Calu3 (cell line): ENCODE measurements at regions not wholly inside any gene's neighbourhood (a gene's known extent, or its start where the extent isn't known, plus 50 kb on each side); places are given as distances from the start of the nearest gene placed in this dataset.

Source experiments
- BruUV-seq: library from RNA; stranded (reverse); fragments of 400-500 nt; replicated peaks from 2 replicates; lab custom pipeline; 2021; lab: Mats Ljungman, UMichigan
- CTCF ChIA-PET: fragments of 300-600 bp; sonication (Branson Sonifier 250); formaldehyde crosslinking; loops from one replicate; lab custom pipeline; 2022; ENCODE audit warnings: antibody characterized with exemption; lab: Charles Lee
- DNase-seq: peaks from one replicate; pipeline ENCODE4 v3.0.0; 2022
- H3K27ac Mint-ChIP-seq: one replicate; pipeline ENCODE4 v1.8.0; 2022; ENCODE audit warnings: mixed read lengths; ENCODE audit not compliant: unreplicated experiment
- H3K27me3 Mint-ChIP-seq: one replicate; pipeline ENCODE4 v1.8.0; 2022; ENCODE audit warnings: mixed read lengths; ENCODE audit not compliant: unreplicated experiment
- H3K36me3 Mint-ChIP-seq: one replicate; pipeline ENCODE4 v1.8.0; 2022; ENCODE audit warnings: mild to moderate bottlenecking, moderate library complexity, mixed read lengths; ENCODE audit not compliant: insufficient read depth, unreplicated experiment
- H3K4me1 Mint-ChIP-seq: one replicate; pipeline ENCODE4 v1.8.0; 2022; ENCODE audit warnings: mild to moderate bottlenecking, low read depth, mixed read lengths; ENCODE audit not compliant: unreplicated experiment
- H3K4me3 Mint-ChIP-seq: one replicate; pipeline ENCODE4 v1.8.0; 2022; ENCODE audit warnings: mild to moderate bottlenecking, low read depth, moderate library complexity, mixed read lengths; ENCODE audit not compliant: unreplicated experiment
- H3K9me3 Mint-ChIP-seq: one replicate; pipeline ENCODE4 v1.8.0; 2022; ENCODE audit warnings: low read depth, mixed read lengths; ENCODE audit not compliant: unreplicated experiment
- intact Hi-C: fragments of 100-400 bp; cut with micrococcal nuclease; formaldehyde crosslinking; loops from one replicate; pipeline ENCODE4 v1.10.0; 2022; ENCODE audit not compliant: unreplicated experiment
- TF ChIP-seq, protein P1 (sequence below): fragments of 200-600 bp; IDR thresholded peaks from one replicate; pipeline ENCODE4 v1.8.0; 2022; ENCODE audit warnings: antibody characterized with exemption; ENCODE audit not compliant: unreplicated experiment

DNA sequence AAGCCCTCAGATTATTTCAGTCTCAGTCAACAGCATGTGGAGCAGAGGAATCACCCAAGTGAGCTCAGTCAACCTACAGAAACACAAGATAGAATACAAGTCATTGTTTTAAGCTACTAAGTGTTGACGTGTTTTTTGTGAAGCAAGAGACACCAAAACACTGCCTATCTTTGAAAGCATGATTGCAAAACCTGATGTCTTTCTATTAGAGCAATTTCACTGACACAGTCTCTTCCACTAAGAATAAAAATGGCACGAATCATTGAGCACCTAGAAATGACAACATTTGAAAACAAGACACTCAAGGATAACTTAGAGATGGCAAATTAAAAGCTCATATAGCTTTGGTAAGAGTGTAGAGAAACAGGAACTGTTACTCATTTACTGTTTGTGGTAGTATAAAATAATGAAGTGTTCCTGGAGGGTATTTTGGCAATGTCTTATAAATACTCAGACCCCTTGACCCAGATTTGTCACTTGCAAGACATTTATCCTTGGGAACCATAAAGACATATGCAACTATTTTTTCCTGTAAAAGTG, 407.1 kb upstream of the XYLT1 start:
- intact Hi-C loops: no loop called here
- Mint-ChIP-seq H3K4me3 (no peak overlapping the region), H3K4me1 (no peaks in the 10 kb centered on the region), H3K27ac (no peak overlapping the region), H3K27me3 (no peaks in the 10 kb centered on the region), H3K9me3 (peaks cover 33% of the 10 kb centered on the region), H3K36me3 (no peaks in the 10 kb centered on the region)
- TF ChIP-seq, protein P1, sequence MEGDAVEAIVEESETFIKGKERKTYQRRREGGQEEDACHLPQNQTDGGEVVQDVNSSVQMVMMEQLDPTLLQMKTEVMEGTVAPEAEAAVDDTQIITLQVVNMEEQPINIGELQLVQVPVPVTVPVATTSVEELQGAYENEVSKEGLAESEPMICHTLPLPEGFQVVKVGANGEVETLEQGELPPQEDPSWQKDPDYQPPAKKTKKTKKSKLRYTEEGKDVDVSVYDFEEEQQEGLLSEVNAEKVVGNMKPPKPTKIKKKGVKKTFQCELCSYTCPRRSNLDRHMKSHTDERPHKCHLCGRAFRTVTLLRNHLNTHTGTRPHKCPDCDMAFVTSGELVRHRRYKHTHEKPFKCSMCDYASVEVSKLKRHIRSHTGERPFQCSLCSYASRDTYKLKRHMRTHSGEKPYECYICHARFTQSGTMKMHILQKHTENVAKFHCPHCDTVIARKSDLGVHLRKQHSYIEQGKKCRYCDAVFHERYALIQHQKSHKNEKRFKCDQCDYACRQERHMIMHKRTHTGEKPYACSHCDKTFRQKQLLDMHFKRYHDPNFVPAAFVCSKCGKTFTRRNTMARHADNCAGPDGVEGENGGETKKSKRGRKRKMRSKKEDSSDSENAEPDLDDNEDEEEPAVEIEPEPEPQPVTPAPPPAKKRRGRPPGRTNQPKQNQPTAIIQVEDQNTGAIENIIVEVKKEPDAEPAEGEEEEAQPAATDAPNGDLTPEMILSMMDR: no peak
- no peak for DNase-seq
- CTCF ChIA-PET: no interaction called here
- no TSS peak for BruUV-seq

DNA sequence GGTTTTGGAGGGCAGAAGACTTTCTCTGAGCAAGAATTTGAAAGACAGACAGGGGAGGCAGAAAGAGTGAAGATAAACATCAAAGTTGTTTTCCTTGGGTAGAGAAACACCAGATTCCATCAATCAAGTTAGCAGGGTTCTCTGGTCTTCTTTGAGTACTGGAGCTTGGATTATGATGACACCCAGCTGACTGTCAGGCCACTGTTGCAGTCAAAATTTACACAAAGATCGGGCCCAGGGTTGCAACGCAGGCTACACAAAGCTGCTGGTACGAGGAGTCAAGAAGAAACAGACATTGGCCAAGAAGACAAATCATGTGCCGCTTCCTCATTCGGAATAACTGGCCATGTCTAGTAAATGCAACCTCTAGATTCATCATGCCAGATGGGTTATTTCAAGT, 396.2 kb upstream of the XYLT1 start:
- H3K4me1 Mint-ChIP-seq: no peaks in the 10 kb centered on the region
- CTCF ChIA-PET: no interaction called here
- H3K4me3 Mint-ChIP-seq: no peak overlapping the region
- H3K27me3 Mint-ChIP-seq: no peaks in the 10 kb centered on the region
- BruUV-seq: no TSS peak
- H3K36me3 Mint-ChIP-seq: no peaks in the 10 kb centered on the region
- TF ChIP-seq, protein P1: no peak
- DNase-seq: no peak
- peaks cover 17% of the 10 kb centered on the region for H3K9me3 Mint-ChIP-seq
- H3K27ac Mint-ChIP-seq: no peak overlapping the region
- intact Hi-C loops: no loop called here

DNA sequence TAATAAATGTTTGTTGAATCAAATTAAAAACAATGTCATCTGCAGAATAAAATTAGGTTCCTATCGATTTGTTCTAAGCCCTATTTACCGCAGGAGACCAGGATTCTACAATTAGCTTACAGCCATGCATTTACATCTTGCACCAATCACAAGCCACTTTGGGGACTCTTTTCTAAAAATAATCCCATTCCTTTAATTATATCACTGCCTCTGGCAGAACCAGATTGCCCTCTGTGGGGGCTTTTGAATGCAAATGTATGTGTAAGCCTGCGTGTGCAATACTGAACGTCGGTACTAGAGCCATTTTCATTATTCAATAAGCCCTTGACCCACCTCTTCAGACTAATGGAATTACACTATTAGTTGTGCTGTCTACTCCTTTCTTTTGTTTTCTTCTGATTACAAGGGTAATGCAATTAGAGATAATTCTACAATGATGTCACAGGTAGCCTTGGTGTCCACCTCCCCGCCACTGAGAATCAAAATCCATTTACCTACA, 391.3 kb upstream of the XYLT1 start:
- H3K9me3 Mint-ChIP-seq: peaks cover 15% of the 10 kb centered on the region
- H3K4me3 Mint-ChIP-seq: no peak overlapping the region
- intact Hi-C loops: no loop called here
- H3K36me3 Mint-ChIP-seq: no peaks in the 10 kb centered on the region
- no peak for DNase-seq
- no TSS peak for BruUV-seq
- no peak overlapping the region for H3K27ac Mint-ChIP-seq
- H3K27me3 Mint-ChIP-seq: no peaks in the 10 kb centered on the region
- CTCF ChIA-PET: no interaction called here
- TF ChIP-seq, protein P1: no peak
- H3K4me1 Mint-ChIP-seq: no peaks in the 10 kb centered on the region

DNA sequence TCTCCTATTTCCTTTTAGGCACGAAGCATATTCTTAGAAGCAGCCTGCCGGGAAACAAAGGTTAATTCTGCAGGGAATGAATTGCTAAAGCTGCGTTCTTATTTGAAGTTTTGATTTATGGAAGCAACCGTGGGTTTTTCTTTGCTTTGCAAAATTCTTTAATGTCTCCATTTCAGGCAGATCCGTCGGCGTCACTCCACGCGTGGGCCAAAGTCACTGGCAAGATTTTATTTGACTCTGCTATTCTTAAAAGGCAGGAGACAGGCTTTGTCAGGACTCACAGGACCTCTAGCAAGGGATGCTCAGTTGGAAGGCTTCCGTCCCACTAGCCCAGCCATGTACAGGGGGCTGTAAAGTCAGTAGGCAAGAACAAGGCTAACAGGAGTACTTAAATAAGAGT, 387.3 kb upstream of the XYLT1 start:
- no peaks in the 10 kb centered on the region for H3K36me3 Mint-ChIP-seq
- H3K4me3 Mint-ChIP-seq: no peak overlapping the region
- intact Hi-C loops: no loop called here
- BruUV-seq: no TSS peak
- CTCF ChIA-PET: no interaction called here
- no peaks in the 10 kb centered on the region for H3K27me3 Mint-ChIP-seq
- no peak for DNase-seq
- no peaks in the 10 kb centered on the region for H3K4me1 Mint-ChIP-seq
- H3K27ac Mint-ChIP-seq: no peak overlapping the region
- TF ChIP-seq, protein P1: no peak
- H3K9me3 Mint-ChIP-seq: peaks cover 19% of the 10 kb centered on the region
